ENCODE measurements at regions not wholly inside any gene's neighbourhood (a gene's known extent, or its start where the extent isn't known, plus 50 kb on each side); places are given as distances from the start of the nearest gene placed in this dataset.
A peak's percentile ranks its signal among the peaks of the same experiment; 100 is the strongest.

DNA sequence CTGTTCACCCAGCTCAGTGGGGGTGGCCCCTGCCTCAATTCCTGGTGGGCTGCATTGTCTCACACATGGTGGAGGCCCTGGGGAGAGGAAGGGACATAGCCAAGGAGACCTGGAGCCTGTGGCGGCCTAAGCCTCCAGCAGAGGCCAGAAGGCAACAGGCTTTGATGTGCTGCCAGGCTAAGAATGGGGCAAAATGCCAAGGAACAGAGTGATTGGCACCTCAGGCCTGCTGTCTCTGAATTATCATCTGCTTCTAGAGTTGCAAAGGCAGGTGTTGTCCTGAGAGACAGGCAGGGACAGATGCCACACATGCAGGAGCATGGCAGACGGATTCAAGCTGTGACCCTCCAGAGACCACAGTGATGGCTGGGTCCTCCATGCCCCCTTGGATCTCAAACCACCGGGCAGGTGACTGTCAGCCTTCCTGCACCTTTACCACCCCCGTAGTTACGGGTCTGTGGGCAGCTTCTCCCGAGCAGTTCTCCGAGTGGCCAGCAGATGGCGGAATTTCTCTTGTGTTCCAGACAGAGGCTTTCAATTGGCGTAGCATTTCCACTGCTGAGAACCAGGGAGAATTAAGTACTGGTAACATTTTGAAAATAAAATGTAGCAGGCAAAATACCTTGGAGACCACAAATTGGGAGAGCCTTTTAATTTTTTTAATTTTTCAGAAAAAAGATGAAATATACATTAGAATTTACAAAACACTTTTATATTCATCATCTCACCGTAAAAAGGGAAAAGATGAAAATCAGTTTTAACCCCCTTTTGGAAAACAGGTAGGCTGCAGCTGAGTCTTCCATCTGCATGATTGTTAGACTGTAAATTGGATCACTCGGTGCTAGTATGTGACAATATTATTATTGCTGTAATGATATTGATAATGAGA lies 525.5 kb upstream of the CFAP20DC start:
- Mint-ChIP-seq H3K4me1 (no peaks in the 10 kb centered on the region; the same call in 2 of the 3 replicates), H3K36me3 (ENCODE audit: low read depth) (no peaks in the 10 kb centered on the region), H3K27me3 (ENCODE audit: insufficient read depth, low read depth, poor library complexity) (peaks cover 2% of the 10 kb centered on the region), H3K4me3 (no peak overlapping the region), H3K27ac (no peak overlapping the region), H3K9me3 (no peaks in the 10 kb centered on the region)
- H4K20me1 ChIP-seq (replicated peaks; ENCODE audit: insufficient read depth) = no peaks in the 10 kb centered on the region
- no peak overlapping the region for H3K27ac ChIP-seq (ENCODE audit: low read depth)
- no peaks in the 10 kb centered on the region for H3K79me2 ChIP-seq (replicated peaks; ENCODE audit: insufficient read depth)
- H3F3A ChIP-seq (replicated peaks; ENCODE audit: low read depth) = no peaks in the 10 kb centered on the region
- no peak overlapping the region for H2AFZ ChIP-seq
- TF ChIP-seq ZNF331 (CRISPR knock-in tag; IDR thresholded peaks at IDR 0.05; ENCODE audit: low read depth) (no peak), CREB1 (CRISPR knock-in tag; IDR thresholded peaks at IDR 0.05; ENCODE audit: low read depth) (no peak), POLR2AphosphoS5 (IDR thresholded peaks at IDR 0.05; ENCODE audit: low read depth) (no peak), JUNB (IDR thresholded peaks at IDR 0.05; ENCODE audit: unreplicated experiment) (no peak), ZNF114 (CRISPR knock-in tag; IDR thresholded peaks at IDR 0.05) (no peak), STAT1 (IDR thresholded peaks at IDR 0.05; ENCODE audit: unreplicated experiment) (no peak)
- TF ChIP-seq, protein P1, sequence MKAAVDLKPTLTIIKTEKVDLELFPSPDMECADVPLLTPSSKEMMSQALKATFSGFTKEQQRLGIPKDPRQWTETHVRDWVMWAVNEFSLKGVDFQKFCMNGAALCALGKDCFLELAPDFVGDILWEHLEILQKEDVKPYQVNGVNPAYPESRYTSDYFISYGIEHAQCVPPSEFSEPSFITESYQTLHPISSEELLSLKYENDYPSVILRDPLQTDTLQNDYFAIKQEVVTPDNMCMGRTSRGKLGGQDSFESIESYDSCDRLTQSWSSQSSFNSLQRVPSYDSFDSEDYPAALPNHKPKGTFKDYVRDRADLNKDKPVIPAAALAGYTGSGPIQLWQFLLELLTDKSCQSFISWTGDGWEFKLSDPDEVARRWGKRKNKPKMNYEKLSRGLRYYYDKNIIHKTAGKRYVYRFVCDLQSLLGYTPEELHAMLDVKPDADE (IDR thresholded peaks at IDR 0.05) = no peak
- TF ChIP-seq, protein P2, sequence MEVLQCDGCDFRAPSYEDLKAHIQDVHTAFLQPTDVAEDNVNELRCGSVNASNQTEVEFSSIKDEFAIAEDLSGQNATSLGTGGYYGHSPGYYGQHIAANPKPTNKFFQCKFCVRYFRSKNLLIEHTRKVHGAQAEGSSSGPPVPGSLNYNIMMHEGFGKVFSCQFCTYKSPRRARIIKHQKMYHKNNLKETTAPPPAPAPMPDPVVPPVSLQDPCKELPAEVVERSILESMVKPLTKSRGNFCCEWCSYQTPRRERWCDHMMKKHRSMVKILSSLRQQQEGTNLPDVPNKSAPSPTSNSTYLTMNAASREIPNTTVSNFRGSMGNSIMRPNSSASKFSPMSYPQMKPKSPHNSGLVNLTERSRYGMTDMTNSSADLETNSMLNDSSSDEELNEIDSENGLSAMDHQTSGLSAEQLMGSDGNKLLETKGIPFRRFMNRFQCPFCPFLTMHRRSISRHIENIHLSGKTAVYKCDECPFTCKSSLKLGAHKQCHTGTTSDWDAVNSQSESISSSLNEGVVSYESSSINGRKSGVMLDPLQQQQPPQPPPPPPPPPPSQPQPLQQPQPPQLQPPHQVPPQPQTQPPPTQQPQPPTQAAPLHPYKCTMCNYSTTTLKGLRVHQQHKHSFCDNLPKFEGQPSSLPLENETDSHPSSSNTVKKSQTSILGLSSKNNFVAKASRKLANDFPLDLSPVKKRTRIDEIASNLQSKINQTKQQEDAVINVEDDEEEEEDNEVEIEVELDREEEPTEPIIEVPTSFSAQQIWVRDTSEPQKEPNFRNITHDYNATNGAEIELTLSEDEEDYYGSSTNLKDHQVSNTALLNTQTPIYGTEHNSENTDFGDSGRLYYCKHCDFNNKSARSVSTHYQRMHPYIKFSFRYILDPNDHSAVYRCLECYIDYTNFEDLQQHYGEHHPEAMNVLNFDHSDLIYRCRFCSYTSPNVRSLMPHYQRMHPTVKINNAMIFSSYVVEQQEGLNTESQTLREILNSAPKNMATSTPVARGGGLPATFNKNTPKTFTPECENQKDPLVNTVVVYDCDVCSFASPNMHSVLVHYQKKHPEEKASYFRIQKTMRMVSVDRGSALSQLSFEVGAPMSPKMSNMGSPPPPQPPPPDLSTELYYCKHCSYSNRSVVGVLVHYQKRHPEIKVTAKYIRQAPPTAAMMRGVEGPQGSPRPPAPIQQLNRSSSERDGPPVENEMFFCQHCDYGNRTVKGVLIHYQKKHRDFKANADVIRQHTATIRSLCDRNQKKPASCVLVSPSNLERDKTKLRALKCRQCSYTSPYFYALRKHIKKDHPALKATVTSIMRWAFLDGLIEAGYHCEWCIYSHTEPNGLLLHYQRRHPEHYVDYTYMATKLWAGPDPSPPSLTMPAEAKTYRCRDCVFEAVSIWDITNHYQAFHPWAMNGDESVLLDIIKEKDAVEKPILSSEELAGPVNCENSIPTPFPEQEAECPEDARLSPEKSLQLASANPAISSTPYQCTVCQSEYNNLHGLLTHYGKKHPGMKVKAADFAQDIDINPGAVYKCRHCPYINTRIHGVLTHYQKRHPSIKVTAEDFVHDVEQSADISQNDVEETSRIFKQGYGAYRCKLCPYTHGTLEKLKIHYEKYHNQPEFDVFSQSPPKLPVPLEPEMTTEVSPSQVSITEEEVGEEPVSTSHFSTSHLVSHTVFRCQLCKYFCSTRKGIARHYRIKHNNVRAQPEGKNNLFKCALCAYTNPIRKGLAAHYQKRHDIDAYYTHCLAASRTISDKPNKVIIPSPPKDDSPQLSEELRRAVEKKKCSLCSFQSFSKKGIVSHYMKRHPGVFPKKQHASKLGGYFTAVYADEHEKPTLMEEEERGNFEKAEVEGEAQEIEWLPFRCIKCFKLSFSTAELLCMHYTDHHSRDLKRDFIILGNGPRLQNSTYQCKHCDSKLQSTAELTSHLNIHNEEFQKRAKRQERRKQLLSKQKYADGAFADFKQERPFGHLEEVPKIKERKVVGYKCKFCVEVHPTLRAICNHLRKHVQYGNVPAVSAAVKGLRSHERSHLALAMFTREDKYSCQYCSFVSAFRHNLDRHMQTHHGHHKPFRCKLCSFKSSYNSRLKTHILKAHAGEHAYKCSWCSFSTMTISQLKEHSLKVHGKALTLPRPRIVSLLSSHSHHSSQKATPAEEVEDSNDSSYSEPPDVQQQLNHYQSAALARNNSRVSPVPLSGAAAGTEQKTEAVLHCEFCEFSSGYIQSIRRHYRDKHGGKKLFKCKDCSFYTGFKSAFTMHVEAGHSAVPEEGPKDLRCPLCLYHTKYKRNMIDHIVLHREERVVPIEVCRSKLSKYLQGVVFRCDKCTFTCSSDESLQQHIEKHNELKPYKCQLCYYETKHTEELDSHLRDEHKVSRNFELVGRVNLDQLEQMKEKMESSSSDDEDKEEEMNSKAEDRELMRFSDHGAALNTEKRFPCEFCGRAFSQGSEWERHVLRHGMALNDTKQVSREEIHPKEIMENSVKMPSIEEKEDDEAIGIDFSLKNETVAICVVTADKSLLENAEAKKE (CRISPR knock-in tag; IDR thresholded peaks at IDR 0.05) = no peak
- TF ChIP-seq, protein P3, sequence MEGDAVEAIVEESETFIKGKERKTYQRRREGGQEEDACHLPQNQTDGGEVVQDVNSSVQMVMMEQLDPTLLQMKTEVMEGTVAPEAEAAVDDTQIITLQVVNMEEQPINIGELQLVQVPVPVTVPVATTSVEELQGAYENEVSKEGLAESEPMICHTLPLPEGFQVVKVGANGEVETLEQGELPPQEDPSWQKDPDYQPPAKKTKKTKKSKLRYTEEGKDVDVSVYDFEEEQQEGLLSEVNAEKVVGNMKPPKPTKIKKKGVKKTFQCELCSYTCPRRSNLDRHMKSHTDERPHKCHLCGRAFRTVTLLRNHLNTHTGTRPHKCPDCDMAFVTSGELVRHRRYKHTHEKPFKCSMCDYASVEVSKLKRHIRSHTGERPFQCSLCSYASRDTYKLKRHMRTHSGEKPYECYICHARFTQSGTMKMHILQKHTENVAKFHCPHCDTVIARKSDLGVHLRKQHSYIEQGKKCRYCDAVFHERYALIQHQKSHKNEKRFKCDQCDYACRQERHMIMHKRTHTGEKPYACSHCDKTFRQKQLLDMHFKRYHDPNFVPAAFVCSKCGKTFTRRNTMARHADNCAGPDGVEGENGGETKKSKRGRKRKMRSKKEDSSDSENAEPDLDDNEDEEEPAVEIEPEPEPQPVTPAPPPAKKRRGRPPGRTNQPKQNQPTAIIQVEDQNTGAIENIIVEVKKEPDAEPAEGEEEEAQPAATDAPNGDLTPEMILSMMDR (conservative IDR thresholded peaks at IDR 0.05; ENCODE audit: low read depth in 2 of 2) = peak; percentile 90 to 93
- H3K27me3 ChIP-seq (ENCODE audit: insufficient read depth) = no peaks in the 10 kb centered on the region
- H3K9me2 ChIP-seq (ENCODE audit: insufficient read depth) = no peaks in the 10 kb centered on the region
- ATAC-seq (peak; percentile 95), DNase-seq (ENCODE audit: low spot score) (peak; percentile 90)
- H3K4me2 ChIP-seq = no peak overlapping the region
- no peaks in the 10 kb centered on the region for H3K4me1 ChIP-seq (ENCODE audit: insufficient read depth)
- H3K4me3 ChIP-seq = no peak overlapping the region
- no peaks in the 10 kb centered on the region for H3K36me3 ChIP-seq (ENCODE audit: insufficient read depth)
